ENCODE measurements at regions not wholly inside any gene's neighbourhood (a gene's known extent, or its start where the extent isn't known, plus 50 kb on each side); places are given as distances from the start of the nearest gene placed in this dataset.
"Not testable (repeated sequence)": the region's sequence is repeated elsewhere in the genome, so short reads cannot be mapped to it uniquely, and the experiment has no call there.

DNA sequence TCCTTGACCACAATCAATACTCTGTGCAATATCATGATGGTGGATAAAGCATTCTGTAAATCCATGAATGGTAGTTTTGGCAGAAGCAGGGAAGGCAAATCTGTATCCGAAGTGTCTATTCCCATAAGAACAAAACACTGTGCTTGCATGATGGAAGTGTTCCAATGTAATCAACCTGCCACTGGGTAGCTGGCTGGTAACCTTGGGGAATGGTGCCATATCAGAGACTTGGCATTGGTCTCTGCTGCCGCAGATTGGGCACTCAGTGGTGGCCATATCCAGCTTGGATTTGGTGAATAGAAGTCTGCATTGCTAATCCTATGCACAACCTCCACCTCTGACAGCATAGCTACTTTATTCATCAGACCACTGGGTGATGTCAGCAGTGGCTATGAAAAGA is 114.3 kb upstream of the EMCN start:
- DNase-seq (ENCODE audit: low spot score), result no peak

DNA sequence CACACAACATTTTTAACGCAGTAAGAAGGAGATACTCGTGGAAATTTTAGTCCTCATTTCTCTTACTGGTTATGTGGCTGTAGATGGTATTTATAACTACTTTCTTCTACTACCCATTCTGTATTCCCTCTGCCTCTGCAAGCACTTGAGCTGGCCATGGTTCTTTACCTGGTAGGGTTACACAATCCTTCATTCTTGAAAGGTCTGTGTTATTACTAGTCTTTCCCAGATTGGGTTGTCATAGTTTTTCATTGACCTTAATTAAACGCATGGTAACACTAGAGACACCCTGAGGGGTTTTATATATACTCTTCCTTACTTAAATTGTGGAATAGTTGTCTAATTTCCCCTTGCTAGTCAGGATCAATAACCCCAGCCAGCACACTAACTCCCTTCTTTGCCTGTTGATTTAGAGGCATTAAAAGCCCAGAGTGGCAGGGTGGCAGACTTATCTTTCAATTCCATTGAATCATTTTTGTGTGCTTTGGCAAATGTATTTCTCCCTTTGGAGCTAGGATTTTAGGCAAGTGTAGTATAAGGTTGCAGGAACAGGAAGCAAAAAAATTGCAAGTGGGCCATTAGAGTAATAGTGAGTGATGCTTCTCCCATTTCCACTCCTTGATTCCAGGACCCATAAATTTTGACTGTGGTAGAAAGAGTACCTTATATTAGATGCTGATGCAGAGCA is 113.6 kb upstream of the EMCN start:
- DNase-seq (ENCODE audit: low spot score), result no peak

DNA sequence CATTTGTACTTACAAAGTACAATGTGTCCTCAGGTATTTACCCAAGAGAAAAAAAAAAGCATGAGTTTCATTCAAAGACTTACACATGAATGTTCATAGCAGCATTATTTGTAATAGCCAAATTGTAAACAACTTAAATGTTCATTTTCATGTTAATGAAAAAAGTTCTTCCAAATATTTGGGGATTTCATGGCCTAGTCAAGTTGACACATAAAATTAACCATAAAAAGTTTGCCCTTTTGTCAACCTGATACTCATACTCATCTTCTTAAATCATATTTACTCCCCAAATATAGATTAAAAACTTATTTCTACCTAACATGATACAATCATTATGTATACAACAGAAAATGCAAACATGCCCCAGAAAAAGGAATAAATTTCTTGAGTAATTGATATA is 112.5 kb upstream of the EMCN start:
- DNase-seq (ENCODE audit: low spot score), result no peak

DNA sequence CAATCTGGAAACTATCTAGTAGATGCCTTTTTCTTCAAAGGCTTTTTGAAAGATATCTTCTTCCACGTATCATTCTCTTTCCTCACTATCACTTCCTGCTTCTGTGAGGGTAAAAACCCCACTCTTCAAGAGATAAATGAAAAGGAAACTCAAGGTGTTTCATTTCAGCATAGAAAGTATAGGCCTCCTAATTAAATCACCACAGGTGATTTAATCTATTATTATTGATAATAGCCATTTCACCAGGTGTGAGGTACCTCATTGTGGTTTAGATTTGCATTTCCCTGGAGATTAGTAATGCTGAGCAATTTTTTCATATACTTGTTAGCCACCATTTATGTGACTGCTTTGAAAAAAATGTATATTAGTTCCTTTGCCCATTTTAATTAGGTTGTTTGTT is 92.0 kb upstream of the EMCN start:
- DNase-seq (ENCODE audit: low spot score), result no peak

DNA sequence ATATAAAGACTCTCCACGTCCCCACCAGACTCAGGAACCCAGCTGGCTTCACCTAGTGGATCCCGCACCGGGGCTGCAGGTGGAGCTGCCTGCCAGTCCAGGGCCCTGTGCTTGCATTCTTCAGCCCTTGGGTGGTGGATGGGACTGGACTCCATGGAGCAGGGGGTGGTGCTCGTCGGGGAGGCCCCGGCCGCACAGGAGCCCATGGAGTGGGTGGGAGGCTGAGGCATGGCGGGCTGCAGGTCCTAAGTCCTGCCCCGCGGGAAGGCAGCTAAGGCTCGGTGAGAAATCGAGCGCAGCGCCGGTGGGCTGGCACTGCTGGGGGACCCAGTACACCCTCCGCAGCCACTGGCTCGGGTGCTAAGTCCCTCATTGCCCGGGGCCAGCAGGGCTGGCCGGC is 90.8 kb upstream of the EMCN start:
- DNase-seq (ENCODE audit: low spot score), result not testable (repeated sequence)

DNA sequence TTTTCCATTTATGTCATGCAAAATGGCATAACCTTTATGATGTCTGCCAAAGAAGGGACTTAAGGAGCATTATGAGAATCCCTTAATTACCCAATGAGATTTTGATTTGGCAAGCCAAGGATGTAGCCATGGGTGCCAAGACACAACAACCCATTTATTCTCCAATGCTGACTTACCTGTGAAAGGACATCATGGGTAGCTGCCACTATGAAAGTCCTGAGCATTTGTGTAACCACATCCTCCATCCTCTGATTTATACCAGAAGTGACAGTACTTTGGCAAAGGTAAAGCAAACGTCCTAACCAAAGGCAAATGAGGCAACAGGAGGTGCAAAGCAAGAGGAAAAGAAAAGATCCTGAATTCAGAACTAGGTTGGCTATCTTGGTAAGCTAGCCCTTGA is 87.3 kb upstream of the EMCN start:
- DNase-seq (ENCODE audit: low spot score), result no peak

DNA sequence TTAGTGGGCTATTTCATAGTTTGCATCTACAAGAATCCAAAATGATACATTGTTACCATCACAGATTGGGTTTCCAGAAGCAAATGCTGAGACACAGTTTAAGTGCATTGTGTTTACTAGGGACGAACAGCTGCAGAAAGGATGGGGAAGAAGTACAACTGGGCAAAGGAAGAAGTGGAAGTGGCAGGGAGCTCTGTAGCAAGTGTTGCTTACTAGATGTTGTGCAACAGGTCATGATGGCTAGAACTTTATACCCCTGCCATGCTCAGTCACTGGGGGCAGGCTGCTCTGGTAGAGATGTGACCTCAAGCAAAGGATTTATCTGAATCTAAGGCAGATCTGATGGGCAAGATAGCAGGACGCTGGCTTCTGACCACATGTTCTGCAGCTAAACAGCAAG is 76.1 kb upstream of the EMCN start:
- no peak for DNase-seq (ENCODE audit: low spot score)

DNA sequence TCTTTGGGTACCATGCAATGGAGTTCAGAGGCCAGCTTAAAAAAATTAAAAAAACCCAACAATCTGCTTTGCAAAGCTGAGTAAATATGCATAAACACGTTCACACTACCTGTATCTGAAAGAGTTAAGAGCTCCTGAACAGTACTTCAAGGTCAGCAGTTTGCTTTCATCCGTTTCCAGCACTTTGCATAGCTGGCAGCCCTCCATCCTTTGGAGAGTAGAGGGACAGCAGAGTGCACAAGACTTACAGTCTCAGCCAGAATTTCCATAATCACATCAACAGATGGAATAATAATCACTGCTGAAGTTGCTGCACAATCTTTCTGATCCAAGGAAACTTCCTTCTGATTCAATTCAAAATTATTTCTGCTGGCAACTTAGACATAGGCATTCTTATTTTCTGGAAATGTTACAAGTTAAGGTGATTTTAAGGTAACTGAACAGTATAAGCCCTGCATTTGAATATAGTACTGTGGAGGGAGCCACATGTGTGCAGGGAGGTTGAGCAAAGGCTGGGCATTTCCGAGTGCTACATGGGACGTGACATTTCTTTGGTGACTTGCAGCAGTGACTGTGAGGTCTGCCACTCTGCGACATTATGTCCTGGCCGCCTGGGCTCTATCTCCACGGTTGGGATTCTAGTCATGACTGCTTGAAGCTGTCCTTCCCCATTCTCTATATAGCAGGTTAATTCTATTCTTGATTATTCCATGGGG is 73.5 kb upstream of the EMCN start:
- DNase-seq (ENCODE audit: low spot score), result no peak

DNA sequence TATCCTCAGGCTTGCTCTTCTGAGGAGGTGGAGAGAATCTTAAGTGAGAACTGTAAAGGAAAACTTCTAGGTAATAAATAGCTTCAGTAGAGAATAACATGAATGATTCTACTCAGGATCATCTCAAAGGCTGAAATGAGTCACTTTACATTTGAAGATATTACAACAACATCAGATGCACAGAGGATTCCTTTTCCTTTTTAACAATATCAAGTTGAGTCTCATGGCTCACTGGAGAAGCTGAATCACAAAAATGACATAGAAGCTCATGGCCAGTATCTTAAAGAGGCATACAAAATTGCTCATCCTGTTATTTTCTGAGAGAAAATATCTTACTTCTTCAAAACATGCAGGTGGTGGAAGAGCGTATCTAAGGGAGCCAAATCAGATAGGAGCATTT is 72.5 kb upstream of the EMCN start:
- no peak for DNase-seq (ENCODE audit: low spot score)

DNA sequence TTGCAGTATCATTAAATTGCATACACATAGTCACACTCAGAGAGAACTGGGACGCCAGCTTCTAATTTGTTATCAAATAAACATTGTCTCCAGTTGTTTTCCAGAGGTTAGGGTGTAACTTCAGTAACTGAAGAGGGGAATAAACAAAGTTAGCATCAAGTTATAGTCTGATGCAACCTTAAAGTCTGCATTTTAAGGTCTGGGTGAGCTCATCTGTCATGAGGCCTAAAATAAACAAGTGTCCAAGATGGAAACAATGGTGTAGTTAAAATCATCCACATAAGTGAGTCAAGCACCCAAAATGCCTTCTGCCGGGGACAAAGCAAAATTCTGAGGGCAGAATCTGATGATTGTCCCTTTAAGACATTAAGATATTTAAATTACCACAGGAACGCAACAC is 70.3 kb upstream of the EMCN start:
- DNase-seq (ENCODE audit: low spot score), result no peak

DNA sequence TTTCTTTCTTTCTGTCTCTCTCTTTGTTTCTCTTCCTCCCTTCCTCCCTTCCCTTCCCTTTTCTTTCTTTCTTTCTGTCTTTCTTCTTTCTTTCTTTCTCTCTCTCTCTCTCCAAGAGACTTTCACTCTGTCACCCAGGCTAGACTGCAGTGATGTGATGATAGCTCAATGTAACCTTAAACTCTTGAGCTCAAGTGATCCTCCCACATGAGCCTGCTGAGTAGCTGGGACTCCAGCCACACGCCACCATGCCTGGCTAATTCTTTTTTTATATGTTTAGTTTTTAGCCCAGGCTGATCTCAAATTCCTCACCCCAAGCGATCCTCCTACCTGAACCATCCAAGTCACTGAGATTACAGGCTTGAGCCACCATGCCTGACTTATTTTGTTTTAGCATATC is 64.3 kb upstream of the EMCN start:
- DNase-seq (ENCODE audit: low spot score), result no peak

DNA sequence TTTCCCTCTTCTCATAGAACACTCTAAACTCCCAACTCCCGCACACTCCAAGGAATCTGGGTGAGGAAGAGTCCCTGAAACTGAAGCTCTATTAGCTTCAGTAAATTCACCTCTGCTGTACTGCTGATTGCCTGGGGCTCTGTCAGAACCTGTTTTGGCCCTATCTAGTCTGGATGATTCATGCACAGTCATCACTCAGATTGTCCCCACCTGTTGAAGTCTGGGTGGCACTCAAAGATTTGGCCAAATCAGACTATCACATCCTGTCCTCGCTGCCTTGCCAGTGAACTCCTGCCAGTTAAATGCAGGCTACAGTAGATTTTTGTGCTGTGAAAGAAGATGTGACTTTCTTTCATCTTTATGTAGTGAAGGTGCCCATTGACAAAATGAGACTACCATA is 63.5 kb upstream of the EMCN start:
- no peak for DNase-seq (ENCODE audit: low spot score)

DNA sequence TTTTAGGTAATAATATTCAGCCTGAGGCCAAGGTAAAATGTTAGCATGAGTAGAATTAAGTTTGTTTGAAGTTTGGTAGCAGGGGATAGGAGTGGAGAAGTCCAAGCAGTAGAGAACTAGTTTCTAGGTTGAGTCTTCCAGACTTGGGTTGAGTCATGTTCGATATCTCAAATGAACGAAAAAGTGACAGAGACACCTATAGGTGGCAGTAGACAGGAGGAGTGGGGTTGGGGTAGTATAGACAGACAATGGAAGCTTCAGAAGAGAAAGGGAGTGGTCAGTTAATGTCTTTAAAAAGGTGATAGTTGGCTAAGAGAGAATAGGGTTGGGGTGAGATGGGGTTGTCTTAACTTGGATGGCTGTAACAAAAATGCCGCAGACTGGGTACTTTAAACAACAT is 58.7 kb upstream of the EMCN start:
- no peak for DNase-seq (ENCODE audit: low spot score)

DNA sequence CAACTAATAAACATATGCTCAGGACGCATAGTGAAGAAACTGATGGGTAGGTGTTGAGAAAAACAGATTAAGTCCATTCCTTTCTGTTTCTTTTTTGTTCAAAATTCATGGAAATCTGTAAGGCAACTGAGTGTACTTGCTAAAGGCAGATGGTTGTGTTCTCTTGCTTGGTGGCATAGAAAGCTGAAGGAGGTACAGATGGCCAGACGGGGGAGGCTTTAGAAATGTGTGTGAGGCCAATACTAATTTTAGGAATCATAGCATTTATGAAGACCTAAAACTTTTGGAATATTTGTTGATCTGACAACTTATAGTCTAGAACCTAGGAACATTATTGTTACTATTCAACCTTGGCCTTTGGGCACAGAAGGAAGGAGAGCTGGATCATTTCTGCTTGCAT is 56.8 kb upstream of the EMCN start:
- DNase-seq (ENCODE audit: low spot score), result no peak

DNA sequence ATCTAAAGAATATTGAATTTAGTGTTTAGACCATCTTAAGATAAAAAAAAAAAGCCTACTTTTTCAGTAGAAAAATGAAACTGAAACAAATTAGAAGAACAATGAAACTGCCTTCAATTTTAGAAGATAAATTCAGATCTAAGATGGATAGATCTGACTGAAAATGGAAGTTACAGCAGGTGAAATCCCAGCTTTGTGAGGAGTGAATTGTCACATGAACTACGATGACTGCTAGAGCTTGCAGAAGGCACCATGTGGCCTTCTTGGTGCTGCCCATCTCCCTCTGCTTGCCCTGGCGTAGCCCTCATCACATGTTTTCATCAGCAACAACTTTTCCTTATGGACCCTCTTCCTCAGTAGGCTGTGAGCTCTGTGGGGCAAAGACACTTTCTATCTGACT is 51.4 kb upstream of the EMCN start:
- DNase-seq (ENCODE audit: low spot score), result no peak
